ENCODE measurements at regions not wholly inside any gene's neighbourhood (a gene's known extent, or its start where the extent isn't known, plus 50 kb on each side); places are given as distances from the start of the nearest gene placed in this dataset.
A peak's percentile ranks its signal among the peaks of the same experiment; 100 is the strongest.

DNA sequence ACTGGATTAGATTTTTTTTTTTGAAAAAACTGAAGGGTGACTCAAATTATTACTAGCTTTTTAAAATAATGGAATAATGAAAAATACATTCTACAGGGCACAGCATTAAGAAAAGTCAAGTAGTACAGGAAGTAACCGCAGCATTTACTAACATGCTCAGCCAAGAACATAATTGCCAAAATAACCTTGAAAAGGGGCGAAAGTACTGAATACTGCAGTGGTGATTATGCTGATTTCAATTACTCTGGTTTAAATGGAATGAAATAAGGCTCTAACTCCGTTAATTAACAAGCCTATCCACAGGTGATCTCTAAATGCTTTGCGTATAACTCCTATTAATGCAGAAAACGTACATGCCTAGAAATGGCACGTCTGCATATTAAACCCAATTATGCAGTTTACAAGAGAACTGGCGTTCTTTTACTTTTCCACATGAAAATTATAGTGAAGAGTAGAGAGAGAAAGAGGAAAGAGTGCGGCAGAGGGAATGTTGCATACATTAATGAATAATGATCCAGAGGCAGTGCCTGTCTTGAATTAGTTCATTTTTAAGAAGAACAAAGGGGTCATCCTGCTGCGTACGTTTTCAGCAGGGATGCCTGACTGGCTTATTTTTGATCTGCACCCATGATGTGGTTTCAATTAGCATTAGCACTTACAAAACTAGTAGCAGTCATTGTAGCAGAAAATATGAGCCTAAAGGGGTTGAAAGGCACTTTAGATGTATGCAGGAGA, 612.4 kb downstream of the NYAP2 start:
- DNase-seq (ENCODE audit: low read depth), result no peak

- peak; percentile 56 for DNase-seq (ENCODE audit: low read depth)
Observed at GRCh38 chr2:226002438-226002837, 602.9 kb downstream of the NYAP2 start.

DNA sequence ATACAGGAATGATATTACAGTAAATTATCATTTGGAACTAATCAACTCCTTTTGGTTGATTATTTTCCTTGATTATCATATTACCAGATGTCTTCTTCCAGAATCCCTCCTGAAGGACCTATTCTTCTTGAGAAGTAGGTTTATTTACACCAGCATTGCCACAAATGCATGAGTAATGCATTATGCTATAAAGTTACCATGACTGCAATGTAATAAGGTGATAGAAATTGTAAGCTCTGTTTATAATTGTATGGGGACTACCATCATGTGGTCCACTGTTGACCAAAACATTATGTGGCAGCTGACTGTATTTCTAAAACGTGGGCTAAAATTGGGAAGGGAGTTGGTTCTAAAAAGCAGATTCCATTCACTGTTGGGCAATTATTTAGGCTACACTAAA, 602.2 kb downstream of the NYAP2 start:
- no peak for DNase-seq (ENCODE audit: low read depth)

DNA sequence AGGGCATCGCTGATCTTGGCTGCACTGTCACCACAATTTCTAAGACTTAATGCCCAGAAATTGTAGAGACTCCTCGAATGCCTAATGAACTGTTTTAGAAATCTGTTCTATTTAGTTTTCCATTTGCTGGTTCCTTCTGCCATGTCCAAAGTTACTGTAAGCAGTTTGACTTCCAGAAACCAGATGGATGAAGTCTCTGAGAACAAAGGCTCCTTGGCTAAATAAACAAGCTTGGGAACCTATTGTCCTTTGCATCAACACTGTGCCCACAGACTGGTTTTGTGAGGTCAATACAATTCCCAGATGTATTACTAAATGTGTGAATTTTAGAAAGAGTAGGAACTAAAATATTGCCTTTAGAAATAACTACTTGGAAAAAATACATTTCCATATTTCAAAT, 600.2 kb downstream of the NYAP2 start:
- peak; percentile 36 for DNase-seq (ENCODE audit: low read depth)

DNA sequence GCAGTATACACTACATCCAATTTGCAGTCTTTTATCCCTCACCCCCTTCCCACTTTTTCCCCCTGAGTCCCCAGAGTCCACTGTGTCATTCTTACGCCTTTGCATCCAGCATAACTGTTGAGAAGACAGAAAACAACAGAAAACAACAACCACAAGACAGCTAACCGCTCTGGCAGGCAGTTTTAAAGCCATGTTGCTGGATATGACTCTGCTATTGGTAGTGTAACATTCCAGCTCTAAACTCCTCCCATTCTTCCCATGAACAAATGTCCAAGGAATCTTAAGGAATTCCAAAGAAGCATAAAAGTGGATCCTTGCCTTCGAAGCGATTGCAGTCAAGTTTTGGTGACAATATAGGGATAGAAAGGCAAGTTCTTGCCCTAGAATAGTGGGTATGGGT, 599.1 kb downstream of the NYAP2 start:
- DNase-seq (ENCODE audit: low read depth), result peak; percentile 30

DNA sequence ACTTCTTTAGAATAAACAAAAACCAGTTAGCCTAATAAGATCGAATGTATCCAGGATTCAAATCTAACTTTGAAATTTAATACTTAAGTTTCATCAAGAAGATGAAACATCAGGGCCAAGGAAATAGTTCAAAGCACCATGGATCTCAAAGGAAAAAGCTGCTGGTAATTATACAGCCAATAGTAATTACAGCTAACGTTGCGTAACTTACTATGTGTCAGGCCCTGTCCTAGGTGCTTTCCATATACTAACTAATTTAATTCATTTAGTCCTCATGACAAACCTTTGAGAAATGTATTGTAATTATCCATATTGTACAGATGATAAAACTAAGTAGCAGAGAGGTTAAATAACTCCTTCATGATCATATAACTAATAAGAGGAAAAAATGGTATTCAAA, 598.6 kb downstream of the NYAP2 start:
- DNase-seq (ENCODE audit: low read depth), result no peak

GRCh38 chr2:225996462-225996828, 596.9 kb downstream of the NYAP2 start:
- no peak for DNase-seq (ENCODE audit: low read depth)

DNA sequence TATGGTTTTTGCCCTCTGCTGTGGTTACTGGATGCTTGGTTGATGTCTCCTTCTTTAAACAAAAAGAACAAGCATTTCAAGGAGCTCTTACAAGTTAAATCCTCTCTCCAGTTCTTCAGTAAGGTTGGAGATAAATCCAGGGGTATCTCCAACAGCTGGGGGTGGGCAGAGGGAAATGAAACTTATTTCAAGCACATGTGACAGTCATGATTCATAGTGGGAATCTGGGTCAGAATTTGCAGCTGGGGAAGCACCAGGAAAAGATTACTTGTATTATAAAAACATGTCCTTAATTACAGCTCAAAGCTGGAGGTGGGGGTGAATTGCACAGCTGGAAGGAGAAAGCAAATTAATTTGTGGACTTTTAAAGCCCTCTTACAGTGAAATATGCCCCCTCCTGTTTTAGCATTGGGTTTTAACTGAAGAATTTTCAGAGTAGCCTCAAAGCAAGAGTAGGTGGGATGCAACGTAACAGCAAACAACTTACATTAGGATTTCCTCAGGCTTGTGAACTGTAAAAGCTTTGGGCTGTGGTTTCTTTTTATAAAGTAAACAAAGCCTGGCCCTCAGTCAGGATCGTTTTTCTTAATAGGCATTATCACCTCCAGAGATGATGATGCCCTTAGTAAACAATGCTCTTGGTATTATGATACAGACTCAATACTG, 596.4 kb downstream of the NYAP2 start:
- peak; percentile 67 for DNase-seq (ENCODE audit: low read depth)

DNA sequence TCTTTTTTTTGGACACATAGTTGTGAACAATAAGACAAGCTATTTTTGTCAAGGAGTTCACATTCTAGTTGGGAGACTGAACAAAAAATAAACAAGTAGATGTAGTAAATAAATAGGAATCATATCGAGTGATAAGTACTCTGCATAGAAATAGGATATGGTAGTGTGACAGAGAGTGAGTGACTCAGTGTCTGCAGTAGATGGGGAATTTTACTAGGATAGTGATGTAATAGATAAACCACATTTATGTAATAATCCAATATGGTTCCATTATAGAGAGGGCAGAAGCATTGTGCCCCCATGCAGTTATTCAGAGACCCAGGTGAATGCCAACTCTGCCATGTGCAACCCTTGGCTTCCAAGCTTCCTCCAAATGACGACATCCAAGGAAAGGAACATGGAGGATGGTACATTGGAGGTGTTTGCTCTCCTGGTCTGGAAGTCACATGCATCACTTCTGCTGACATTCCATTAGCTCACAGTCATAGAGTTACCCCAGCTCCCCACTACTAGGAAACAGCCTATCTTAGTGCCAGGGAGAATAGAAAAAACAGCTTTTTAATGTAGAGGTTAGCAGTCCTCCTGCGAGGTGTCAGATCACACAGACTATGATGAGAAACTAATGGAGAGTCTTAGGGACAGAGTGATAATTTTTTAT, 595.4 kb downstream of the NYAP2 start:
- DNase-seq (ENCODE audit: low read depth), result peak; percentile 12

- DNase-seq (ENCODE audit: low read depth), result peak; percentile 10
Observed at GRCh38 chr2:225993430-225993829, 593.9 kb downstream of the NYAP2 start.

GRCh38 chr2:225989809-225990208, 590.3 kb downstream of the NYAP2 start:
- no peak for DNase-seq (ENCODE audit: low read depth)

GRCh38 chr2:225980372-225980771, 580.9 kb downstream of the NYAP2 start:
- DNase-seq (ENCODE audit: low read depth), result no peak

DNA sequence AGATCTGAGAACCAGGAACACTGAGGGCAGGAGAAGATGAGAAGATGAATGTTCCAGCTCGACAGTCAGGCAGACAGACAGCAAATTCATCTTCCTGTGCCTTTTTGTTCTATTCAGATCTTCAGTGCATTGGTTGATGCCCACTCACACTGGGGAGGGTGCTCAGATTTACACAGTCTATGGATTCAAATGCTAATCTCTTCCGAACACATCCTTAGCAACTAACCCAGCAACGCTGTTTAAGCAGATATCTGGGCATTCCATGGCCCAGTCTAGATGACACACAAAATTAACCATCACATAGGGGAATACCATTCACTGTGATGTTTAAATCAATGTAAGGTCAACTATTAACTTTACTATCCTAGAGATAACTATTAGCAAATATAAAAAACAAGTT, 571.9 kb downstream of the NYAP2 start:
- DNase-seq (ENCODE audit: low read depth), result no peak

DNA sequence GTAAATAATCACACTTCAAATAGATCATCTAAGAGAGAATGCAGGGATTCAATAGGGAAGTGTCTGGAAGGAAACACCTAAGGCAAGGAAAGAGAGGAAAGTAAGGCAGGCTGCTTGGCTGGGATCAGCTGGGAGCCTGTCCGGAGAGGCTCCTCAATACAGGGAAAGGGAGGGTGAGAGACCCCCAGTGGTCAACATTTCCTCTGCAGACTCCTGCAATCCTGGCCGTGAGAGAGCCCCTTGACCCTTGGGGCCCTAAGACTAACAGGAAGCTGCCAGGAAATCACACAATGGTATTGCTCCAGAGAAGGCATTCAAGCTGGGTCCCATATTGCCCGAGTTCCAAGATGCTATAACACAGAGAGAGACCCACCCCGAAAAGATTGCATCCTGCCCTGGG, 549.4 kb downstream of the NYAP2 start:
- no peak for DNase-seq (ENCODE audit: low read depth)

- peak; percentile 67 for DNase-seq (ENCODE audit: low read depth)
Observed at GRCh38 chr2:225938991-225939390, 539.5 kb downstream of the NYAP2 start.

- peak; percentile 58 for DNase-seq (ENCODE audit: low read depth)
Observed at GRCh38 chr2:225937625-225938187, 538.2 kb downstream of the NYAP2 start.

DNA sequence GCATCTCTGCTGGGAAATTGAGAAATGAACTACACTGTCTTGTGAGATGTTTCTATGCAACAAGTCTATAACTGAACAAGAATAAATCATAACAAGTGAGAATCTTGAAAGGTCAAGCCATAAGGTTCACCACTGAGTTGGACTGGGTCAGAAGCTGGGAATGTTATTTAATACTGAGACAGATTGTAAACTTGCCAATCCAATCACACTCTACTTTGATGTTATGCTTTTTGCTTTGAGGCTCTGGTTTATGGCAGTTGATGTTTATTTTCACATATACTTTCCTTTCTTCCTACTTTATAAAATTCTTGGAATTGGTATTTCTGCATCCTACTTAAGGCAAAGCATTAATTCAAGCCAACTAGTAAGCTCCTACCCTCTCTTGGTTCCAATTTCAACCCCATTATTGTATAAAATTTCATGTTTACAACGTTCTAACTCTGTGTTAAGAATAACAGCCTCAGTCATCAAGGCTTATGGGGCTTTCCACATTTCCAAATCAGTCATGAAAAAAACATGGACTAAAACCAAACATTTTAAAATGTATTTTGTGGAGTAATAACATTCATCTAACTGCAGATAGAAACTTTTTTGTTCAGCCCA, 533.4 kb downstream of the NYAP2 start:
- peak; percentile 18 for DNase-seq (ENCODE audit: low read depth)

GRCh38 chr2:225930687-225931086, 531.2 kb downstream of the NYAP2 start:
- DNase-seq (ENCODE audit: low read depth), result no peak

GRCh38 chr2:225920621-225921220, 521.2 kb downstream of the NYAP2 start:
- no peak for DNase-seq (ENCODE audit: low read depth)

GRCh38 chr2:225916692-225917091, 517.2 kb downstream of the NYAP2 start:
- no peak for DNase-seq (ENCODE audit: low read depth)

DNA sequence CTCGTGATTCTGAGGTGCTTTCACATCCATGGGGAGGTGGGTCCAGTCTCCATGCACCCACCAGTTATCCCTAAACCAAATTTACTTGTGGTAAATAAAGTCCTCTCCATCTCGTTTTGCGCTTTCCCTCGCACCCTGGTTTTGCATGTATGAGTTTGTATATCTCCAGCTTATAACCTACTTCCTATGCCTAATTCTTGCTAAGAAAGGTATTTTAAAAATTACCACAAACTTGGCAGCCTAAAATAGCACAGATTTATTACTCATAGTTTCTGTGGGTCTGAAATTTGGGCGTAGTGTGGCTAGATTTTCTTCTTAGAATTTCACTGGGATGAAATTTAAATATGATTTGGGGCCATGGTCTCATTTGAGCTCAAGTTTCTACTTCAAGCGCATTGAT, 511.5 kb downstream of the NYAP2 start:
- DNase-seq (ENCODE audit: low read depth), result no peak

All from myocyte (in vitro differentiated cells).